ENCODE measurements at regions not wholly inside any gene's neighbourhood (a gene's known extent, or its start where the extent isn't known, plus 50 kb on each side); places are given as distances from the start of the nearest gene placed in this dataset.

DNA sequence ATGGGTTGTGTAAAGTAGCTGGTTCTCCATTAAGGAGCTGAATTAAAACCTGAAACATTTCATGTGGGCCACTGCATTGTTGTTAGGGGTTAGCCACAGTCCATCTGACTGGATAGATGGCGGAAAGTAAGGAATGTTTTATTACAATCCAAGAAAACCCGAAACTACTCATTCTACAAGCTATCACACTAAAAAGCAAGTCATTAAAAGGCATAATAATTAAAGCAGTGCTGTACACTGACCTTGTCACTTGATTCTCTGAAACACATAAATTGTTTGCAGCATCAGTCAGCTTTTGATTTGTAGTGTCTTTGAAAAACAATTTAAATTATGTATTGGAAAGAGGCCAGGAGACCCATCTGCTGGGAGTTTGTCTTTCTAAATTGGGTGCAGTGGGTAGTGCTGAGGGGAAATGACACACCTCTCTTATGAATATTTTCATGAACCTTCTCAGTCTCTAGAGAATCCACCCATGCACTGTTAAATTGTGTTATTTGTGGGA is 75.7 kb upstream of the ANK2 start:
- TF ChIP-seq CTCF (IDR thresholded peaks at IDR 0.05) = no peak
- TF ChIP-seq EP300 (IDR thresholded peaks at IDR 0.05) = no peak
